Fibroblast of skin of back (primary cell): ENCODE measurements at regions not wholly inside any gene's neighbourhood (a gene's known extent, or its start where the extent isn't known, plus 50 kb on each side); places are given as distances from the start of the nearest gene placed in this dataset.
"Not testable (repeated sequence)": the region's sequence is repeated elsewhere in the genome, so short reads cannot be mapped to it uniquely, and the experiment has no call there.

Source experiments
- DNase-seq: peaks from one replicate; pipeline ENCODE4 v3.0.0-alpha.2; 2013

DNA sequence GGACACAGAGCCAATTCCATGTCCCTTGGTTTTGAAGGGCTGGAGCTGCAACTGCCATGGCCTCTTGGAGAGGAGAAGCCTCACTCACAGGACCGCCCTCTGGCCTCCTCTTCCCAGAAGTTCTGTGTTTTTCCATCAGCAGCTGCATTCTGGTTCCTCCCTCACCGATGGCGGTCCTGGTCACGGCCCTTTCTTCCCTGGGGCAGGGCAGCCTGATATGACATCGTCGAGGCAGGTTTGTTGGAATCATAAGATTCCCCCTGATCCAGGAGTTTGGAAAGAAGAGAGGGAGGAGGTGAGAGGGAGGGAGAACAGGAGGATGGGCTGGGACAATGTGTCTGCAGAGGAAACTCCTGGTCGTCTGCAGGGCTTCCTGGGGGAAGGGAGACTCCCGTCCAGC lies 82.7 kb upstream of the PDZD8 start:
- no peak for DNase-seq

DNA sequence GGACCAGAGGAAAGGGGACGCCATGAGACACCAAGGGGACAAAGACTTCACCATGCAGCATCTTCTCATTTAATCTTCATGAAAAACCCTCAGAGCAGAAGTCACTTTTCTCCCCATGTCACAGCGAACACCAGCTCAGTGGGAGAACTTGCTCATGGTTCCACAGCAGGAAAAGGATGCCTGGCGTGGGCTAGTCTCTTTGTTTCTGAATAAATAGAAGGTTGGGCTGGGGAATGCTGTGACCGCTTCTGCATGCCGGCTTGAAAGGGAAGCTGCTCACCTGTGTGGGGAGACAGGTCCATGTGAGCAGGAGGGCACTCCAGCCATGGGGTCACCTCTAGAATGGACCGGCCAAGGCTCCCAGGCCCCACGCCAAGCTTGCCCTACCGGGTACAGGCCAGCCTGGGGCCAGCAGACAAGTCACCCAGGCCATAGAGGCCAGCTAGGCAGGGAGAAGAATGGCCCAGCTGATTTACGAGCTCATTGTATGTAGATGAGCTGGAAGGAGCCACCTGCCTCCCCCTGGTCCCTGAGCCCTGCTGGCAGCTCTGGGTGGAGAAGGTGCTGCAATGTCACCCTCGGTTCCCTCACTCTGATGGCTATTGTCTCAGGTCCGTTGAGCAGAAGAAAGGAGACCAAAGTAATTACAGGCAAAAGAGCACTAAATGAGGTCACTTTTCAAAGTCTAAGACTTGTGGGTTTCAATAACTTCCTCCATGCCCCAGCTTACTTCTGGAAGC lies 82.0 kb upstream of the PDZD8 start:
- no peak for DNase-seq

- no peak for DNase-seq
Measured at GRCh38 chr10:117455346-117455745, 80.1 kb upstream of the PDZD8 start.

DNA sequence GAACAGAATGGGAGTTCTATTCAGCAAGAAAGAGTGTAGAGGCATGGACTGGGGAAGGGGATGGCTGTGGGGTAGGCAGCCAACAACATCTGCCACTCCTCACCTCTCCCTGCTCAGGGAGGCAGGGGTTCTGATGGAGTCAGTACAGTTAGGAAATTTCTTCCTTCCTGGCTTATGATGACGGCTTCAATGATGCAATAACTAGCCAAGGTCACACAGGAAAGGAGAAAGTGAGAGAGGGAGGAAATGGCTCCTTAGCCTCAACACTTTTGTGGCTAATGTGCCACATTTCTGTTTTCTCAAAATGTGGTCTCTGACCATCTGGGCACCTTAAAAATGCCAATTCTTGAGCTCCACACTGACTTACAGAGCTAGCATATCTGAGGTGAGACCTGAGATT lies 79.3 kb upstream of the PDZD8 start:
- no peak for DNase-seq

GRCh38 chr10:117453484-117453883 lies 78.2 kb upstream of the PDZD8 start:
- DNase-seq = not testable (repeated sequence)

GRCh38 chr10:117450940-117451339 lies 75.7 kb upstream of the PDZD8 start:
- DNase-seq = no peak

- no peak for DNase-seq
Measured at GRCh38 chr10:117449636-117450035, 74.4 kb upstream of the PDZD8 start.

DNA sequence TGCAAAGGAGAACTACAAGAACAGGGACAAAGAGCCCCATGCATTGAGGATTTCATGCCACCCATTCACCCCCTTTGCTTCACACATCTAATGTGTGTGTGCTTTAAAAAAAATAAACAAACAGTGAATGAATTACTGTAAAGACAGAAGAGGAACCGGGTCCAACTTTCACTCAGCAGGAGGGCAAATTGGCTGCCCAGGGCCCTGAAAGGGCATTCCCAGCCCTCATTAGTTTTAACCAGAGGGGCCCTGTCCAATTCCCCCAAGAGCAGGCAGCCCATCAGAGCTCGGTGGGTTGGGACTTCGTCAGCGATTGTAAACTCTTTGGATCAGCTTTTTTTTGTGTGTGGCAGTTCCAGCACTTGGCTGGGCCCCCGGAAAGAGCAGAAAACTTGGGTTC lies 73.6 kb upstream of the PDZD8 start:
- no peak for DNase-seq

- no peak for DNase-seq
Measured at GRCh38 chr10:117445992-117446391, 70.8 kb upstream of the PDZD8 start.

GRCh38 chr10:117444497-117445040 lies 69.3 kb upstream of the PDZD8 start:
- DNase-seq = no peak

DNA sequence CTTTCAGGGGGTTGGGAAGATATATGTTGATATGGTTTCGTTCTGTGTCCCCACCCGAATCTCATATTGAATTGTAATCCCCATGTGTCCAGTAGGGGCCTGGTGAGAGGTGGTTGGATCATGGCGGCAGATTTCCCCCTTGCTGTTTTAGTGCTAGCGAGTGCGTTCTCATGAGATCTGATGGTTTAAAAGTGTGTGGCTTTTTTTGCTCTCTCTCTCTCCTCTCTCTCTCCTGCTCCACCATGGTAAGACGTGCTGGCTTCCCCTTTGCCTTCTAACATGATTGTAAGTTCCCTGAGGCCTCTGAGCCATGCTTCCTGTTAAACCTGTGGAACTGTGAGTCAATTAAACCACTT lies 68.4 kb upstream of the PDZD8 start:
- no peak for DNase-seq

- peak; percentile 77 for DNase-seq
Measured at GRCh38 chr10:117442944-117443685, 67.9 kb upstream of the PDZD8 start.

DNA sequence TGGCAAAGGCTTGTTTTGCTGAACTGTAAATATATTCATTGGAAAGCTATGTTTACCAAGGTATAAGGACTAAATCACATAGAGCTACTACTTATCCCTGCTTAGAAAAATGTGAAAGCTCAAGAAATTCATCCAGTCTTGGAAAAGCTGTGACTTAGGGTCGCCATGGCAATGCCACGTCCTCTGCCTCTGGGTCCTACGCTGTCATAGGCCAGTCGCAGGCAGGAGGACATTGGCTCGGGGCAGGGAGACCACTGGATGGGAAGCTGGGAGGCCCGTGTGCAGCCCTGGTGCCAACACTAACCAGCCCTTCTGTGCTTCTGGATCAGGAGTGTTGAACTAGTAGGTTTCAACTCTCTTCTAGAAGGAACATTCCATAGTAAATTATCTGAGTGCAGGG lies 67.3 kb upstream of the PDZD8 start:
- peak; percentile 47 for DNase-seq

- peak; percentile 95 for DNase-seq
Measured at GRCh38 chr10:117441812-117442443, 66.7 kb upstream of the PDZD8 start.

DNA sequence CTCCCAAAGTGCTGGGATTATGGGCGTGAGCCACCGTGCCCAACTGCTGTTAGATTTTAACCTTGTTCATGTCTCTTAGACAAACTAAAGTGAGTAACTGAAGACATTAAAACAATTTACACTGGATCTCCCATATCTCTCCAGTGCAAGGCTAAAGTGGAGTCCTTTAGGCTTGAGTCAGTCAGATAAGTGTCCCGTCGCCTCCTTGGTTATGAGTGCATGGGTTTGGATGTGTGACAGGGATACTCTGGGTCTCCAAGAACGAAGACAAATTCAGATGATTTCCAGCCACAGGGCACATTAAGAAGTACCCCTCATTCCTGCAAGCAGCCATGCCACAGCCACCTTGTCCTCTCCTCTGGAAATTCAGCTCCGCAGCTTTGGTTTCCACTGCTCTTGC lies 66.1 kb upstream of the PDZD8 start:
- DNase-seq = no peak

- DNase-seq = peak; percentile 73
Measured at GRCh38 chr10:117439243-117439912, 64.1 kb upstream of the PDZD8 start.

DNA sequence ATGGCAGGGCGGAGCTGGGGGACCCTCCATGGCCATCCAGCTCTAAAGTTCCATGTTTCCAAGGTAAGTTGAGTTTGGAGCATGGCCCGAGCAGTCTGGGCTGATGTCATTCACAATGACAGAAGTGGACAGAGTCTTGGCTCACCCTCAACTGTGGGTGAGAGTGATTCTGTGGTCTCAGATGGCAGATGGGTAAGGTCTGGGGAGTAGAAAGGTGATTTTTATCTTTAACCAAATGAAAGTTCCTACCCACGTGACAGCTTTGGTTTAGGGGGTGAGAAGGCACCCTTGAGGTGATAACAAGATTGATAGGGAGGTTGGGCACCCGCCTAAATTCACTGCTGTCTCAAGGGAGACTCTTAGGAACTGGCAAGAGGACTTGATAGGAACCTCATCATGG lies 57.6 kb upstream of the PDZD8 start:
- no peak for DNase-seq

DNA sequence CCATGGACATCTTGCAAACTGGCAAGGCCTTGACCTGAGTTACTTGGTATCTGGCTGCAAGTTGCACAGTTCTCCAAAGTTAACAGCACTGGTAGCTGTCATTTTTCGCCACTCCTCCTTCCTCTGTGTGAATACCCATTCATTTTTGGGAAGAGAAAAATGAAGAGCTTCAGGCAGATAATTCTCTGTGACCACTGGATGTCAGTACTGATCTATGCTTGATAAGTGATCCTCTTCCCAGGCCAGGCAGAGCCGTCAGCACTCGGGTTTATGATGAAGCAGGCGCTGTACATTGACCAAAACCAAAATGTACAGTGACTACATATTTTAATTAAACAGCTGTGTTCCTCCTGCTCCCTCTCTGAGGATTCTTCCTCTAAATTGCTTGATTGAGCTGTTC lies 55.9 kb upstream of the PDZD8 start:
- DNase-seq = peak; percentile 57

DNA sequence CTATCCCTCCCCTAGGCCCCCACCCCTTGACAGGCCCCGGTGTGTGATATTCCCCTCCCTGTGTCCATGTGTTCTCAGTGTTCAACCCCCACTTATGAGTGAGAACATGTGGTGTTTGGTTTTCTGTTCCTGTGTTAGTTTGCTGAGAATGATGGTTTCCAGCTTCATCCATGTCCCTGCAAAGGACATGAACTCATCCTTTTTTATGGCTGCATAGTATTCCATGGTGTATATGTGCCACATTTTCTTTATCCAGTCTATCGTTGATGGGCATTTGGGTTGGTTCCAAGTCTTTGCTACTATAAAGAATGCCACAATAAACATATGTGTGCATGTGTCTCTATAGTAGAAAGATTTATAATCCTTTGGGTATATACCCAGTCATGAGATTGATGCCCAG lies 55.3 kb upstream of the PDZD8 start:
- DNase-seq = not testable (repeated sequence)

DNA sequence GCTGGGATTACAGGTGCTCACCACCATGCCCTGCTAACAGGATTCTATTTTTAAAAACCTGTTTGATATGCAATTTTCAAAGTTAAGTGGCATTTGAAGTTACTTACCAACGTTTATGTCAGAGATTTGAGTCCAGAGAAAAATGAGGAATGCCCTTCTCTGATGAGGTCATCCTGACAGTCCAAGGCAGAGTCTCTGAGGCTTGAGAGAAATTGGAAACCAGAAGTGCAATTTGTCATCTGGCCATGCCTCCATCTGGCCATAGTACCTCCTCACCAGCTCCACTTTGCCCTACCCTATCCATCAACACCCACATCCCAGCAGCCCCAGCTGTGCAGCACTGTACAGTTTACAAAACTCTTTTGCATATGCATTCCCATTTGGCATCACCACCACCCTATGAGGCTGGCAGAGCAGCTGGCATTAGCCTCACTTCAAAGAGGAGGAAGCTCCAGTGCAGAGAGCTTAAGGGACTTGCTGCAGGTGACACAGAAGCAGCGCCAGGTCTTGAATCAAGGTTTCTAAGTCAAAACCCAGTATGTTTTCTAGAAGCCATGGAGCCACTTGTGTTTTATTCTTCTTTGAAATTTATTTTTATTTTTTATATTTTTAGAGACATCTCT lies 54.5 kb upstream of the PDZD8 start:
- DNase-seq = no peak

- DNase-seq = no peak
Measured at GRCh38 chr10:117427356-117427755, 52.1 kb upstream of the PDZD8 start.

GRCh38 chr10:117425974-117426566 lies 50.8 kb upstream of the PDZD8 start:
- DNase-seq = no peak
